HG03196 (cell line): ENCODE measurements at regions not wholly inside any gene's neighbourhood (a gene's known extent, or its start where the extent isn't known, plus 50 kb on each side); places are given as distances from the start of the nearest gene placed in this dataset.
"Not testable (repeated sequence)": the region's sequence is repeated elsewhere in the genome, so short reads cannot be mapped to it uniquely, and the experiment has no call there.

Experiments used
- ATAC-seq: cut with Tn5 transposase; IDR thresholded peaks from one replicate; pipeline ENCODE4 v1.9.1; 2021; ENCODE audit not compliant: unreplicated experiment

DNA sequence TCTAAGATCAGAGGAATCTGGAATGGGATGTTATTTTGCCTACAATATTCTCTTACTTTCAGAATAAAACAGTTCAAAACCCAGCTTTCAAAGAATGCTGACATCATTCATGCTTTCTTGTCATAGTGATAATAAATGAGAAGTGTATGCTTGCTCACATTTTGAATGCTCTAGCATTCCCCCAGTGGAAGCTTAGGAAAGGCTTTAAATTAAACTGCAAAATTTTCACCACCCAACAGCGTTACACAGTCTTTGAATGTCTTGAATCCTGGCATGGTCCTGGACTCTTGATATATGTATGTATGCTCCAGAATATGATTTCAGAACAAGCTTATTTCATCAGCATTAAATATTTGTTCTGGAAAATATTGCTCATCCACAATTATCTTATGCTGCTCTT lies 964.3 kb upstream of the NUDT12 start:
- ATAC-seq = no peak

DNA sequence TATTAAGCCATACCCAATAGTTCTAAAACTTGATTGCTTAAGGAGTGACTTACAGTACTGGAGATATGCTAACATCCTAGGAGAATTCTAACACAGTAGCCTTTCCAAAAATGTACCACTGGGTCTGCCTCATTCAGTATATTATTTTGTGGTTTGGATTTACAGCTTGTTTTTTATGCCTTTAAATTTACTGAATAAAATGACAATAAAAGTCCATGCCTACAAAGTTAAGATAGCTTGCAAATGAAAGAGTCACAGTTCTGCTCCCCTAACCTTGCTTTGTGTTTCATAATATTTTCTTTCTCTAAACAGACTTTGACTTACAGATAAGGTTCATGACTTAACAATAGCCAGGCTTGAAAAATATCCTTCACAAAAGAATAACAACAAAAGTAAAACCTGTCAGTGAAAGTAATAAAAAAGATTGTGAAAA lies 951.1 kb upstream of the NUDT12 start:
- ATAC-seq = no peak

DNA sequence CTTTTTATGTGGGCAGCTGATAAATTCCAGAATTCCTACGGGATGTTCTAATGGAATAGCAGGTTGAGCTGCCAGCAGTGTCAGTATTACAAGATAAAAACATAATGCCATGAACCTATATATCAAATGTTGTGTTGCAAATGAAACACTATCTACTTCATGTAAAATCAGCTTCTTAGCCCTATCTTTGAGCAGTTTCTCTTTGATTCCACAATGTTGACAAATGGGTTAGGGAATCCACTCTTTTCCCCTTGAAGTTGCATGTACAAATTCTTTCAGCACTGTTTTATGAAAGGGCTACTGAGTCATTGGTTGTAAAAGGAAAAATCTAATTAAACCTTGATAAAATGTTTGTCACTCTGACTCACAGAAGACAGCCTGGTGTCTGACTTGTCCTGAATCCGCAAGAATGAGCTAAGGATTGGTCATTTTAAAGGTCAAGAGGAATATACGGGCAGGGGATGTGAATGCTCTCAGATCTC lies 950.6 kb upstream of the NUDT12 start:
- ATAC-seq = no peak

DNA sequence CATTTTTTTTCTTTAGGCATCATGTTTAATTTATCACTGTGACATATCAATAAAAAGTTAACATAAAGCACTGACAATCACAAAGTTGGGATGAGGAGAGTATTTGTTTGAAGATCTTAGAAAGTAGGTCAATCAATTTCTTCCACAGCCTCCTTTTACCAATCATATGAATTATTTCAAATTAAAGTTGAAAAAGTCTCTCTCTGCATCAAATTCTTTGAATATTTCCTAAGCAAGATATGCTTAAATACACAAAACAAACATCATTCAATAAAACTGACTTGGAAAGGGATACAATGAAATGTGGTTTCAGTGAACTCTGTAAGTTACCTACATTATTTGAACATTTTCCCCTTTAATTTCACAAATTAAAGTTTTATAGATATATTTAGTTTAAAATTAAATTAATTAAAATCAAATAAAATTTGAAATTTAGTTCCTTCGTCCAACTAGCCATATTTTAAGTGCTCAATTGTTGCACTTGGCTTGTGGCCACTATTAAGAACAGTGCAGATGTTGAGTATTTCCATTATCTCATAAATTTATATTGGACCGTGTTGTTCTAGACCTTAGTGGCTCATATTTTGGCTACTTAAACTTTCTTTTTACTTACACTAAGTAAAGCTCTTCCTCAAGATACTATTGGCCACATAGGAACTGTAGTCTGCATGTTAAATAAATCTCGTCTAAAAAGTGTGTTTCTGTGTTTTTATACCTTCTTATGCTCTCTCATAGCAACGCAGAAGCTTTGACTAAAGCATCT lies 949.7 kb upstream of the NUDT12 start:
- no peak for ATAC-seq

DNA sequence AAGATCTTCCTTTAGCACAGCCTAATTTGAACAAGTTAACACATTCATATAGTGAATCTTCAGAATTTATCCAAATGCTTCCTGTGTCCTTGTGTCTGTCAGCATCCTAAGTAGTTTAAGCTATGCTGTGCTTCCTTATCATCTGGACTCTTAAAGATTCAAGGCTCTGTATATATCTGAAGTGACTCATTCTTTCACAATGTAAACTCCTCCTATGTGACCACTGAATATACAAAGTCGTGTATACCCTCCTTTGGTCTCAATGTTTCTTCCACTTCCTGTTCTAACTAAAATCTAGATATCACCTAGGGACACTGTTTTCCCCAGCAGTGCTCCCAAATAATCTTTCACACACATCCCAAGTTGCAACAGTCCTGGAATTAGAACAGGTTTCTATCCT lies 935.7 kb upstream of the NUDT12 start:
- ATAC-seq = no peak

DNA sequence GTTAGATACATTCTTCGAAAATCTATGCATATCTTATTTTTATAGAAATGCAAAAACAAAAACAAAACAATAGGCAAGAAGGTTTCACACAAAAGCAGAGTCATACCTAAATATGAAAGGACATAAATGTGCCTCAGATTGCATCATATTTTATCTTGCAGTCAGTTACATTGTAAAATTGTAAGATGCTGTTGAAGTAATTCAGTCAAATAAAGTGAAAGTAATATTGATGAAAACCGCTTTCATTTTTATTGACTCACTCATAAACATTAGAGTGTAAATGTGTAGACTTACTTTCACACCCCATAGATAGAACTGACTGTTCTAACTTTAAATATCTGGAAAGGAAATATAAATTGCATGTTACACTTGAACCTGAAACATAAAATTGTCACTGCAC lies 931.5 kb upstream of the NUDT12 start:
- no peak for ATAC-seq

DNA sequence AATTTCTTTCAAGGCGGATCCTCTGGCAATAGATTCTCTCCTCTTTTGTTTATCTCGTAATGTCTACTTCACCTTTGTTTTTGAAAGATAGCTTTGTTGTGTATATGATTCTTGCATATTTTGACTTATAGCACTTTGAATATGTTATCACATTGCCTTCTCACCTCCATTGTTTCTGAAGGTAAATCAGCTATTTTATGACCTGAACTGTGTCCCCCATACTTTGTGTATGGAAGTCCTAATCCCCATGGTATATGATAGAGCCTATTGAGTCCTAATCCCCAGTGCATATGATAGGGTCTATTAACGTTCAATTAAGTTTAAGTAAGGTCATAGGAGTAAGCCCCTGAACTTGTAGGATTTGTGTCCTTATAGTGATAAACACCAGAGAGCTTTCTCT lies 910.2 kb upstream of the NUDT12 start:
- ATAC-seq = no peak

DNA sequence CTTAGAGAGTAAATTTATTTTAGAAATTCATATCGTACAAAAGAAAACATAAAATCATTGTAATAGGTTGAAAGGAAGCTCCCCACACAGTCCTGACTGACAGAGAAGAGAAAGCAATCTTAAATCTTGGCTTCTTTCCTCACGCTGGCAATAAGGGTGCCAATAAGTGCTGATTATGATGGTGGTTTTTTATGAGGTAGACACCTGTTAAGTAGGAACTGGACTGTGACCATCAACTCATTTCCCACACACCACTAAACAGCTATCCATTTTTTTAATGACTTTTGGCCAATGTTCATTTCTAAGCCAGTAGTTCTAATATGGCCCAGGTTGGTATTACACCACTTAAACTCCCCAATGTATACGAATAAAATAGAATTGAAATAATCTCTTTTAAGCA lies 893.5 kb upstream of the NUDT12 start:
- no peak for ATAC-seq

DNA sequence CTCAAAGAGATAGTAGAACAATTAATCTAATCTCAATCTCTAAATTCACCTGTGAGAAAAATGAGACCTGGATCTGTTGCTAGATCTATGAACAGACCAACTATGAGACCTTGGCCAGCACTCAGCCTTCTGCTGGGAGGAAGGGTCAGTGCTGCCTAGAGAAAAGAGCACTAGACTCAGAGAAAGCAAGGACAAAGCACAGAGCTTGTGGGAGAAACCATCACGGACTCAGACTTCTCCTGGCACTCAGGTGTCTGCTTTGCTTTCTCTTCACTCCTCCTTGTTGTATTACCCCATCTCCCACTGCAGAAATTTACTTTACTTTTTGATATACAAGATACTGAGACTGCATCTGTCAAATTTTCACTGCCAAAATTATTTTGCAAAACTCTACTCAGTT lies 890.0 kb upstream of the NUDT12 start:
- no peak for ATAC-seq

DNA sequence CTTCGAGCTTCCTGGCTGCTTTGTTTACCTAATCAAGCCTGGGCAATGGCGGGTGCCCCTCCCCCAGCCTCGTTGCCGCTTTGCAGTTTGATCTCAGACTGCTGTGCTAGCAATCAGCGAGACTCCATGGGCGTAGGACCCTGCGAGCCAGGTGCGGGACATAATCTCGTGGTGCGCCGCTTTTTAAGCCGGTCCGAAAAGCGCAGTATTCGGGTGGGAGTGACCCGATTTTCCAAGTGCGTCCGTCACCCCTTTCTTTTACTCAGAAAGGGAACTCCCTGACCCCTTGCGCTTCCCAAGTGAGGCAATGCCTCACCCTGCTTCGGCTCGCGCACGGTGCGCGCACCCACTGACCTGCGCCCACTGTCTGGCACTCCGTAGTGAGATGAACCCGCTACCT lies 889.3 kb upstream of the NUDT12 start:
- not testable (repeated sequence) for ATAC-seq

DNA sequence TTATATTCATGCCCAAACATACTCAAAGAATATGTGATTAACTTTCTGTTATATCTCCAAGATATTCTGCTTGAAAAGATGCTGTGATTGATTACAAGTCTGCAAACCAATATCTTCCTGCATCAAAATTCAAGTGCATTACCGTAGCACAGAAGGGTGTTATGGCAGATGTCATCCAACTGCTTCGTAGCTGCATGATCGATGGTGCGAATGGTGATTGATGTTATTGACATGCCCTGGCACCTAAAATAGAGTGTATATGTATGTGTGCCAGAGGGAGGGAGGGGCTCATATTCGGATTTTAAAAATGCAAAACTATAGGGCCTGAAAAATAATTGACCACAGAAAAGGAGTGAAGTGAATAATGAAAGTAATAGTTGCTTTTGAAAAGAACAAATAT lies 882.1 kb upstream of the NUDT12 start:
- no peak for ATAC-seq

DNA sequence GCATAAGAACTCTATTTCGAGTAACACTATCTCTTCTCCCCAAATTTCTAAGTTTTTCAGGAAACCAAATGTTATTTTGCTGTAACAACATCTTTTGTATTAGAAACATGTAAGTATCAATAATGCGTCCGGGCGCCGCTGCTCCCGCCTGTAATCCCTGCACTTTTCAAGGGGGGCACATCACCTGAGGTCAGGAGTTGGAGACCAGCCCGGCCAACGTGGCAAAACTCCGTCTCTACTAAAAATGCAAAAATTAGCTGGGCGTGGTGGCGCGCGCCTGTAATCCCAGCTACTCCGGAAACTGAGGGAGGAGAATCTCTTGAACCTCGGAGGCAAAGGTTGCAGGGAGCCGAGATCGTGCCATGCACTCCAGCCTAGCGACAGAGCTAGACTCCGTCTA lies 881.1 kb upstream of the NUDT12 start:
- no peak for ATAC-seq

DNA sequence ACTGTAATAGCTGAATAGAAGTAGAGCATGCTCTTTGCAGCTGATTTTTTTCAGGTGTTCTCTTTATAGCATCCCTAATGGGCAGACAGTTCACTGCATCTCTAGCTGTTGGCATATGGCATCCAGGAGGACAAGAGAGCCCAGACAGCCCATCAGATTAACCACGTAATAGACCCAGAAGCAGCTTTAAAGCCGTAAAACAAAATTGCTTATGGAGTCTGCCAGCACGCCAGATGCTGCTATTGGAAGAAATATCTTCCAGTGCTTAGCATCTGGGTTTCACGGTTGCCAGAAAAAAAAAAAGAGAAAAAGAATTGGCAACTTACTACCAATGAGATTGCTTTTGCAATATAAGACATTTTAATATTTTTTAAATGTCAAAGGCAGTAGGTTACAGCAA lies 869.4 kb upstream of the NUDT12 start:
- ATAC-seq = no peak

DNA sequence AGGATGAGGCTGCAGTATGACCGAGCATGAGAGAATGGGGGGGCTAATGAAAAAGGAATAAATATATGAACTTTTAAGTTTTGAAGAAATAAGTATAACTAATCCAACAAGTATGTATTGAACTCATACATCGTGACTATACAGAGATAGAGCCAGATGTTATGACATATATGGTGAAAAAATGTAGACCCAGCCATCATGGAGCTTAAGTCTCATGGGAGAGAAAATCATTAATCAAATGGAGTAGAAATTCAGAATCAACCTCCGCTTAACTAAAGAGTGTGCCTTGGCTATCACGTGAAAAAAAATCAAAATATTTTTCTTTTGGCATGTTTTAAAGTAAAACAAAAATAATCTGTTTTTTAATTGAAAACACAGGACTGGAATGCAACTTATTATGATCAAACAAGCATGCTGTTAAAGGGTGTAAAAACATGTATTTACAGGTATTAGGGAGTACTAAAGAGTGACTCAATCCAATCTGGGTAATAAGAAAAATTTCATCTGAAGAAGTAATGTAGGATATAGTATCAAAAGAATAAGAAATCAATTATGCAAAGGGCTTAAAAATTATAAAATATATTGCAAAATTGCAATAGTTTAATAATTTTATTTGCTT lies 868.5 kb upstream of the NUDT12 start:
- ATAC-seq = no peak

DNA sequence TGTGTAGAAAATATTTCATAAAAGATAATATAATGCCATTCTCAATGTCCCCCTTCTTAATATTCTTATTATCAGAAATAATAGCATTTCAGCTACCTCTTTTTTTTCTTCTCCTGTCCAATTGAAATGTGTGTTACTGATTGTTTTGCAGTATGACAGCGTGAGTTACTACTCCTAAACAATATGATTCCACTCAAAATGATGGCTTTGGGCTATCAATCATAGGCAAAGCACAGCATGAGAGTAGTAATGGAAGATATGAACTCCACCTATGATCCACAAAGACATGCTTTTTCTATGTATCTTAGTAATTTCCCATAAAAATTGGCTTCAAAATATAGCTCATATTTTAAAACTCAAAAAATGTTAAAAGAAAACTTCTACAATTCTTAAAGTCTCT lies 867.3 kb upstream of the NUDT12 start:
- ATAC-seq = no peak

DNA sequence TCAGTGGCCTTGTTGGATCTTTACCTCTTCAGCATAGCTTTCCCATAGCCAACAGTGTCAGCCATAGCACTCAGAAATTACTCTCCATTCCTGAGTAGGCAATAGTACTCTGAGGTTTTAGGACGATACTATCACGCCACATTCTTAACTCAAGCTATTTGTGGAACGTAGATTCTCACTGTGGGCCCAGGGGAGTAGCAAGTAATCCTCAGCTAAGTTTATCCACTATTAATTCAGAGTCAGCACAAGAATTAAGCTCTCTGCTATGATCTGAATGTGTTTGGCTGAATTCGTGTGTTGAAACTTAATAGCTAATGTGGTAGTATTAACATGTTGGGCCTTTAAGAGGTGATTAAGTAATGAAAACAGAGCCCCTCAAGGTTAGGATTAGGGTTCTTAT lies 858.8 kb upstream of the NUDT12 start:
- ATAC-seq = no peak

DNA sequence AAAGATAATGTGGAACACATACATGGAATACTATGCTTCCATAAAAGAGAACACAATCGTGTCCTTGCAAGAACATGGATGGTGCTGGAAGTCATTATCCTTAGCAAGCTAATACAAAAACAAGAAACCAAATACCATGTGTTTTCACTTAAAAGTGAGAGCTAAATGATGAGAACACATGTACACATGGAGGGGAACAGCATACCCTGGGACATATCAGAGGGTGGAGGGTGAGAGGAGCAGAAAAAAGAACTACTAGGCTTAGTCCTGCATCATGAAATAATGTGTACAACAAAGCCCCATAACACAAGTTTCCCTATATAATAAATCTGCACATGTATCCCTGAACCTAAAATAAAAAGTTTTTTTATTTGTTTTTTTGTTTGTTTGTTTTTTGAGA lies 855.5 kb upstream of the NUDT12 start:
- no peak for ATAC-seq

DNA sequence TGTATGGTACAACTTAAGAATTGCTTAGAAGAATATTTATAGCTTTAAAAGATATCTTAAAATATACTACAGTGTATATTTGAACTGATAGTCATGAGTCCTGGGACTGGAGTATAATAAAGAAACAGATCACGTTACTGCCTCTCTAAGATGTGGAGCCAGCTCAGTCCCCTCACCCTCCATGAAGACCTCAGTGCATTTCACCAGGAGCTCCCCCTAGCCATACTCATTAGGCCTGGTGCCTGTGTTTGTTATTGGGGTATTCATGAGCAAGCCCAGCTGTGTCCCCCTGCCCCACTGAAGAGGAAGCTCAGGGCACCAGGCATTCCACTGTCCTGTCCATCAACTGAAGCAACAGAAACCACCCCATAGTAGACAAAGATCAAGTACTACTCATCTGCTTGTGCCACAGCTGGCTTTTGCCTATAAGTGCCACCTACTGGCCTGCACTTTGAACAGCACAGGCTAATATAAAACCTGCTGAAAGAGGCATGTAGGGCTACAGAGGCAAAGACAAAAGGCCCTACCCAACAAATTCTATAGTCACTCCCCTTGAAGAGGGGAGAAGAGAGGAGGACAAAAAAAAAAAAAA lies 850.2 kb upstream of the NUDT12 start:
- peak; percentile 85 for ATAC-seq

DNA sequence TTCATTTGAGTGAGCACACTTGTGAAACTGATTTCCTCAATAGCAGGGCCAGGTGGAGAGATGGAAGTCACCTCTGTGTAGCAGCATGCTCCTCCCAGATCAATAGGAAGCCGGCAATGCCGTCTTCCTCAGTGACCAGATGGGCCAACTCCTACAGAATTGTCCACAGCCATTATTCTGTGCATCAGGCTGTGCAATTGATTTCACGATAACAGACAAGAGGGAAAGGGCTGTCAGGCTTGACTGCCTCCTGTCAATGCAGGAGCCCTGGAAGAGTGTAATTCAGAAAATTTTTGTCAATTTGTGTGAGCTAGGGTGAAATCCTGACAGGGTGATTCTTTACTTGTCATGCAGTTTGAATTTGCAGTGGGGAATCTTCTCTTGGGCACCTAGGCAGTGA lies 838.4 kb upstream of the NUDT12 start:
- no peak for ATAC-seq

DNA sequence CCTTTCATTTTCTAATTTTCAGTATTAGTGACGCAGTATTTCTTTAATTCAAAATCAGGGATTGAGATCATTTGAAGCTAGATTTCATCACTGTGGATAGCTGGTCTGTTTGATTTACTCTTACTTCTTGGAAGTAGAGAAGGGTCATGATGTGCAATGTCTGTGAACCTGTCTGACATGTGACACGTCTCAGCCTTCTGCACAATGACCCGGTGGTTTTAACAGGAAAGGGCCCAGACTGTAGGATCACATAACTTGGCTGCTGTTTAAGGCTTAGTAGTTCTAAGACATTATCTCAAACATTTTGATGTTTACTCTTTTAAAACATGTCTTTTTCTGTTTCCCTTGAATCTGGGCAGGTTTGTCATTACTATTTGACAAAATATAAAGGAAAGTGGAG lies 823.3 kb upstream of the NUDT12 start:
- ATAC-seq = no peak

DNA sequence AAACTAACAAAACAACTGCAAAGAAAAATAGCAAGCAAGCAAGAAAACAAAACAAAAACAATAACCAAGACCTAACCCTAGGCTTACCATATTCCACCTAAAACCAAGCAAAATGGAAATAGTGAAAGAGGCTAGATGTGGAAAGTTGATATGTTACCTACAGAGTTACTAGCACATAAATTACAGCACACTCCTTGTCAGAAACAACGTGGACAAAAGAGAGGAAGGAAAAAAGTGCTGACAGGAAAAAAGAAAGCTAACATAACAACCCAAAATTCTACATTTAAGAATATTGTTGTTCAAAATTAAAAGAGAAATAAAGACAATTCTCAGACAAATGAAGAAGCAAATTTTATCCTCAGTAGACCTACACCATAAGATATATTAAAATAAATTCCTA lies 812.8 kb upstream of the NUDT12 start:
- ATAC-seq = no peak

DNA sequence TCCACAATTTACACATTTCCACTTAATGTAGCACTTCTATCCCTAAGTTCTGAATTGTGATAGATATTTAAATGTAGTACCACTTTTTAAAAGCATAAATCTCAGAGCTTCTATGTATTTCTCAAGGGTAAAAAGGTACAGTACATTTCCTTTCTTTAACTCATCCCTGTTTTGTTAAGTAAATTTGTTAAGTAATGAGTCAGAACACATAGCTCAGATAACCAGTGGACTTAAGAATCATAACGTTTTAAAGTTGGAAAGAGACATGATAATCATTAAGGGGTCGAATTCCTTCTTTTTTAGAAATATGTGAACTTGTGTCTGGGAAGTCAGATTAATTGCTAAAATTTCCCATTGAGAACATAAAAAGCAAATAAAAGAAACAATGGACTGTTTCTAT lies 810.2 kb upstream of the NUDT12 start:
- ATAC-seq = no peak
